GM12872 (cell line): ENCODE measurements at regions not wholly inside any gene's neighbourhood (a gene's known extent, or its start where the extent isn't known, plus 50 kb on each side); places are given as distances from the start of the nearest gene placed in this dataset.

ENCODE experiments used
- CTCF ChIP-seq: IDR thresholded peaks from 3 replicates; pipeline ENCODE4 v1.5.1; 2011; ENCODE audit warnings: low read depth, mild to moderate bottlenecking, low read length, moderate library complexity; ENCODE audit not compliant: insufficient read depth

GRCh38 chr16:66133643-66134338 is 232.7 kb upstream of the CDH5 start:
- TF ChIP-seq CTCF = no peak

DNA sequence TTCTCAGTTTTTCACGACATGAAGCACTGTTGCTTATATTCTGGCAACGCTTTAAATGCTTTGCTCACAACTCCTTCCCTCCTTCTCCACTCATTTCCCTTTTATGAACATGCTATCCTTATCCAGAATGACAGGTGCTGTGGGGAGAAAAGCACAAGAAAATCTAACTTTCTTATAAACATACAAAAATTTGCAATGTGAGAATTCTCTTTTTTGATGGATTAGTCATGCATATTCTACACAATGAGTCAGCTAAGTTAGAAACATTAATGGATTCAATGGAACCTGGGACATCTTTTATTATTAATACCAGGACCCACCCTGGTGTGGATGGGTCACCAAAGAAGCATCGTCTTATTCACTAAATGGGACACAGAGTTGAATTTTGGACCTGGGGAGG is 234.6 kb upstream of the CDH5 start:
- no peak for TF ChIP-seq CTCF

GRCh38 chr16:66131156-66131807 is 235.2 kb upstream of the CDH5 start:
- TF ChIP-seq CTCF = no peak

- TF ChIP-seq CTCF = no peak
These were observed 236.1 kb upstream of the CDH5 start for GRCh38 chr16:66130296-66130905.

DNA sequence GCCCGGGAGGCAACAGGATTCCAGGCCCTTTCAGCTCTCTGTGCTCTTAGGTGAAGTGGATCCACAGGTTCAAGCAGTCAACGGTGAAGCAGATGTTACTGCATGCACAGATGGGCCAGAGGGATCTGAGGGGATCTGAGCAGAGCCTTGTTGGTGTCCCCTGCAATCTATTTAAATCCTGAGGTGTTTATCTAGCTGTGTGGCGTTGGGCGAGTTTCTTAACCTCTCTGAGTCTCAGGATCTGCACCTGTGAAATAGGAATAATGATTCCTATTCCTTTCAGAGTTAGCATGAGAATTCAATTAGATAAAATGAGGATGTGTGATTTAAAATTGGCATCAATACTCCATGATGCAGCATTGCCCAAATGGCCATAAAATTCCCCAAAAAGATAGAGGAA is 237.3 kb upstream of the CDH5 start:
- TF ChIP-seq CTCF = no peak

- TF ChIP-seq CTCF = no peak
These were observed 238.1 kb upstream of the CDH5 start for GRCh38 chr16:66128371-66128770.

DNA sequence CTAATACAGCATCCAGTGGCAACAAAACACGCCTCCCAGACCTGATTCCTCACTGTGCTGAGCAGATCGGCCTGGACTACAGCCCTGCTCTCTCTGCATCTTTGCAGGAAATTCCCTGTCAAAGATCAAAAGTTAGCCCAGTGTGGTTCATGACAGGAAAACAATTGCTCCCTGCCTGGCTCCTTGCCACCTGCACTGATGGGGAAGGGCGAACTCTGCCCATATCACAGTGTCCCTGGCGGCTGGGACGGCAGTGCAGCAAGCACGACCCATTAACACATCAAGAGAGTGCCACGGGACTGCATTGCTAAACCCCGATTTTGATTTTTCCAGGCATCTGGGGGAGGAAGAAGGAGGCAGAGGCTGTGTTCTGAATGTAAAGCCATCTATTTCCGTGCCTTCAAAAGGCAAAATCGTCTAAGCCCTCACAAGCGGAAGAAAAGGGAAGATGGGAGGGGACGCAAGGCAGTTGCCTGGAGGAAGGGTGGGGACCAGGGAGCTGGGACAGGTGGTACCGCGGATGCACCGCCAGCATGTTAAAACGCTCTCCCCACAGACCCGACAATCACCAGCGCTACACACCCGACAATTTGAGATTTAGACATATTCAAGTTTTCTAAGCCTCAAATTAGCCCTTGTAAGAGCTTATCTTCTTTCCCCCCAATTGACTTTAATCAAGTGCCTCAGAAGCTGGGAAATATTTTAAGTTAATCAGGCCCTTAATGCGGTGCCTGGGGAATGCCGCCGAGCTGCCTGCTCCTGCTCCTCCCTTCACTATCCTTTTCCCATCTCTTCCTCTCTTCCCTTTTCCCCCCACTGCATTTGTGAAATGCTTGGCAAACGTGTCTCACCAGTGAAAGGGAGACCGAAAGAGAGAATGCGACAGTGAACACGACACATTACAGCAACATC is 238.8 kb upstream of the CDH5 start:
- TF ChIP-seq CTCF = no peak
